ENCODE measurements at regions not wholly inside any gene's neighbourhood (a gene's known extent, or its start where the extent isn't known, plus 50 kb on each side); places are given as distances from the start of the nearest gene placed in this dataset.

GRCh38 chr2:180562378-180562777, 418.0 kb upstream of the UBE2E3 start:
- no peaks in the 10 kb centered on the region for H3K9me3 ChIP-seq (ENCODE audit: low read depth, low read length, poor library complexity, severe bottlenecking)
- H3K27me3 ChIP-seq (replicated peaks; ENCODE audit: insufficient read depth, low read depth, low read length, poor library complexity), result no peaks in the 10 kb centered on the region
- no peak overlapping the region for H3K4me3 ChIP-seq (ENCODE audit: low read depth, low read length, poor library complexity, severe bottlenecking)
- H3K36me3 ChIP-seq (ENCODE audit: insufficient read depth, low read length, poor library complexity, severe bottlenecking), result no peaks in the 10 kb centered on the region
- H3K27ac ChIP-seq (ENCODE audit: low read depth, low read length, poor library complexity, severe bottlenecking), result no peak overlapping the region
- CTCF ChIA-PET, result no interaction called here
- no TSS peak for BruUV-seq (replicated peaks)
- intact Hi-C loops (cut with micrococcal nuclease; ENCODE audit: unreplicated experiment), result no loop called here
- POLR2A ChIA-PET (ENCODE audit: low non-redundant PET), result no interaction called here
- DNase-seq (ENCODE audit: low spot score), result no peak
- TF ChIP-seq EZH2 (IDR thresholded peaks at IDR 0.05; ENCODE audit: borderline replicate concordance, low read depth, low read length, poor library complexity, severe bottlenecking), result no peak
- H3K4me1 ChIP-seq (ENCODE audit: insufficient read depth, low read length, poor library complexity, severe bottlenecking), result peaks cover 11% of the 10 kb centered on the region

GRCh38 chr2:180559771-180560170, 420.6 kb upstream of the UBE2E3 start:
- Histone ChIP-seq H3K36me3 (ENCODE audit: insufficient read depth, low read length, poor library complexity, severe bottlenecking) (no peaks in the 10 kb centered on the region), H3K9me3 (ENCODE audit: low read depth, low read length, poor library complexity, severe bottlenecking) (no peaks in the 10 kb centered on the region), H3K4me1 (ENCODE audit: insufficient read depth, low read length, poor library complexity, severe bottlenecking) (peaks cover 11% of the 10 kb centered on the region), H3K27ac (ENCODE audit: low read depth, low read length, poor library complexity, severe bottlenecking) (no peak overlapping the region), H3K27me3 (replicated peaks; ENCODE audit: insufficient read depth, low read depth, low read length, poor library complexity) (no peaks in the 10 kb centered on the region), H3K4me3 (ENCODE audit: low read depth, low read length, poor library complexity, severe bottlenecking) (no peak overlapping the region)
- intact Hi-C loops (cut with micrococcal nuclease; ENCODE audit: unreplicated experiment), result no loop called here
- CTCF ChIA-PET, result no interaction called here
- no peak; the same call in 1 of the 2 replicates for TF ChIP-seq CTCF (conservative IDR thresholded peaks at IDR 0.05; ENCODE audit: low read depth, low read length)
- TF ChIP-seq EZH2 (IDR thresholded peaks at IDR 0.05; ENCODE audit: borderline replicate concordance, low read depth, low read length, poor library complexity, severe bottlenecking), result no peak
- POLR2A ChIA-PET (ENCODE audit: low non-redundant PET), result no interaction called here
- no TSS peak for BruUV-seq (replicated peaks)
- DNase-seq (ENCODE audit: low spot score), result peak; percentile 67

- no peak overlapping the region for H3K27ac ChIP-seq (ENCODE audit: low read depth, low read length, poor library complexity, severe bottlenecking)
- no peak for DNase-seq (ENCODE audit: low spot score)
- no TSS peak for BruUV-seq (replicated peaks)
- intact Hi-C loops (cut with micrococcal nuclease; ENCODE audit: unreplicated experiment), result no loop called here
- no peaks in the 10 kb centered on the region for H3K27me3 ChIP-seq (replicated peaks; ENCODE audit: insufficient read depth, low read depth, low read length, poor library complexity)
- H3K4me1 ChIP-seq (ENCODE audit: insufficient read depth, low read length, poor library complexity, severe bottlenecking), result peaks cover 11% of the 10 kb centered on the region
- ChIA-PET CTCF (no interaction called here), POLR2A (ENCODE audit: low non-redundant PET) (no interaction called here)
- no peaks in the 10 kb centered on the region for H3K36me3 ChIP-seq (ENCODE audit: insufficient read depth, low read length, poor library complexity, severe bottlenecking)
- H3K4me3 ChIP-seq (ENCODE audit: low read depth, low read length, poor library complexity, severe bottlenecking), result no peak overlapping the region
- no peaks in the 10 kb centered on the region for H3K9me3 ChIP-seq (ENCODE audit: low read depth, low read length, poor library complexity, severe bottlenecking)
- no peak for TF ChIP-seq CTCF (conservative IDR thresholded peaks at IDR 0.05; ENCODE audit: low read depth, low read length)
- TF ChIP-seq EZH2 (IDR thresholded peaks at IDR 0.05; ENCODE audit: borderline replicate concordance, low read depth, low read length, poor library complexity, severe bottlenecking), result no peak
Observed at GRCh38 chr2:180559038-180559437, 421.4 kb upstream of the UBE2E3 start.

- Histone ChIP-seq H3K27me3 (replicated peaks; ENCODE audit: insufficient read depth, low read depth, low read length, poor library complexity) (no peaks in the 10 kb centered on the region), H3K4me3 (ENCODE audit: low read depth, low read length, poor library complexity, severe bottlenecking) (no peak overlapping the region), H3K9me3 (ENCODE audit: low read depth, low read length, poor library complexity, severe bottlenecking) (no peaks in the 10 kb centered on the region), H3K36me3 (ENCODE audit: insufficient read depth, low read length, poor library complexity, severe bottlenecking) (no peaks in the 10 kb centered on the region), H3K4me1 (ENCODE audit: insufficient read depth, low read length, poor library complexity, severe bottlenecking) (peaks cover 11% of the 10 kb centered on the region), H3K27ac (ENCODE audit: low read depth, low read length, poor library complexity, severe bottlenecking) (no peak overlapping the region)
- TF ChIP-seq CTCF (conservative IDR thresholded peaks at IDR 0.05; ENCODE audit: low read depth, low read length), result no peak
- TF ChIP-seq EZH2 (IDR thresholded peaks at IDR 0.05; ENCODE audit: borderline replicate concordance, low read depth, low read length, poor library complexity, severe bottlenecking), result no peak
- intact Hi-C loops (cut with micrococcal nuclease; ENCODE audit: unreplicated experiment), result no loop called here
- BruUV-seq (replicated peaks), result no TSS peak
- no peak for DNase-seq (ENCODE audit: low spot score)
- CTCF ChIA-PET, result no interaction called here
- POLR2A ChIA-PET (ENCODE audit: low non-redundant PET), result no interaction called here
Observed at GRCh38 chr2:180555391-180555965, 424.9 kb upstream of the UBE2E3 start.

Data from A673 (cell line).